ENCODE measurements at regions not wholly inside any gene's neighbourhood (a gene's known extent, or its start where the extent isn't known, plus 50 kb on each side); places are given as distances from the start of the nearest gene placed in this dataset.

GRCh38 chr11:130814440-130815096 is 101.7 kb downstream of the SNX19 start:
- DNase-seq, result no peak

GRCh38 chr11:130815097-130815802 is 101.0 kb downstream of the SNX19 start:
- DNase-seq, result no peak

- DNase-seq, result no peak
Measured at GRCh38 chr11:130815956-130816355, 100.3 kb downstream of the SNX19 start.

GRCh38 chr11:130816546-130817329 is 99.5 kb downstream of the SNX19 start:
- no peak for DNase-seq

GRCh38 chr11:130817330-130817944 is 98.8 kb downstream of the SNX19 start:
- DNase-seq, result no peak

GRCh38 chr11:130819625-130820024 is 96.7 kb downstream of the SNX19 start:
- no peak for DNase-seq
